Body of pancreas (tissue), 4 donors: ENCODE measurements at regions not wholly inside any gene's neighbourhood (a gene's known extent, or its start where the extent isn't known, plus 50 kb on each side); places are given as distances from the start of the nearest gene placed in this dataset.

ENCODE experiments used
- ATAC-seq: fragments of 150-250 bp; one replicate; pipeline ENCODE4 v1.9.1; 2016
- DNase-seq, 4 donors: peaks; one replicate each; pipeline ENCODE4 v3.0.0-alpha.2; 2019
- H3K27ac ChIP-seq, 4 donors: fragments of 200-600 bp; sonication (generic); 1 replicate in 3 of 4; 2 replicates in 1 of 4; pipeline versions ENCODE4 v1.5.1 to v1.6.1; 2016 to 2019; ENCODE audit warnings: mild to moderate bottlenecking in 1 of 4, mixed read lengths in 1 of 4, moderate library complexity in 1 of 4
- H3K27me3 ChIP-seq, 2 donors: fragments of 200-600 bp; sonication (generic); one replicate each; pipeline ENCODE4 v1.6.0; 2016; ENCODE audit warnings: mild to moderate bottlenecking in 1 of 2
- H3K36me3 ChIP-seq, 2 donors: fragments of 200-600 bp; sonication (generic); replicated peaks in 1 of 2; 2 replicates each; pipeline ENCODE4 v1.5.1; 2016; ENCODE audit warnings: low read depth in 2 of 2; ENCODE audit not compliant: insufficient read depth in 1 of 2
- H3K4me1 ChIP-seq: fragments of 200-600 bp; sonication (generic); one replicate; pipeline ENCODE4 v1.6.0; 2016
- H3K4me3 ChIP-seq, 2 donors: fragments of 200-600 bp; sonication (generic); 1 replicate in 1 of 2; 2 replicates in 1 of 2; pipeline ENCODE4 v1.5.1; 2016 to 2019
- H3K9me3 ChIP-seq, 3 donors: fragments of 200-600 bp; sonication (generic); 1 replicate in 2 of 3; 2 replicates in 1 of 3; pipeline ENCODE4 v1.5.1; 2016
- CTCF ChIP-seq, 7 experiments: fragments of 450-650 bp in 4 of 7; fragments of 200-600 bp in 3 of 7; sonication (generic) in 3 of 7; IDR thresholded peaks; one replicate each; pipeline ENCODE4 v1.5.1; 2016 to 2019; ENCODE audit warnings: antibody characterized with exemption in 7 of 7
- POLR2A ChIP-seq, 3 donors: fragments of 450-650 bp; IDR thresholded peaks; one replicate each; pipeline ENCODE4 v1.6.1; 2016; ENCODE audit warnings: antibody characterized with exemption in 3 of 3, mild to moderate bottlenecking in 2 of 3
- WGBS, 2 donors: methylation state at CpG; one replicate each; pipeline ENCODE4 v1.1.5; 2017; 5-methylcytosine and 5-hydroxymethylcytosine counted together
- intact Hi-C: fragments of 100-400 bp; cut with DNase I; formaldehyde crosslinking; loops from one replicate; pipeline ENCODE4 v1.15.1; 2023

DNA sequence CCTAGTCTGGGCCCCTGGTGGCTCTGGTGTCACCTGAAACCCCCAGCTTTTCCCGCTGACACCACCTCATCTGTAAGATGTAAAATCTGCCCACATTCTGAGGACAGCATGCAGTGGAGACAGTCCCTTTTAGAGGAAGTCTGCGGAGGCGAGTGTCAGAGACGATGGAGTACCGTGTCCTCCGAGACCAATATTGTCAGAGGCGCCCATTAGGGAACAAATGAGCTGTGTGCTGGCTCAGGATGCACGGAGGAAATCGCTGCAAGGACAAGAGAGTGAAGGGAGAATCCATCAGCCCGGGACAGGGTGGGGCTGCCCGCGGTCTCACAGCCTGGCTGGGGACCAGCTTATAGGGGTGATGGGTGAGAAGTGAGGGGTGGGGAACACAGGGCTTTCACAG, 214.8 kb downstream of the MATN1 start:
- H3K4me3 ChIP-seq: no peak overlapping the region
- 63 to 65% methylated on average over 12 of the region's 12 CpGs for WGBS, 2 donors
- intact Hi-C loops: no loop called here
- no peaks in the 10 kb centered on the region for H3K27me3 ChIP-seq
- ATAC-seq (no peak), DNase-seq (no peak)
- no peak for TF ChIP-seq CTCF (IDR thresholded peaks at IDR 0.05)
- TF ChIP-seq POLR2A (IDR thresholded peaks at IDR 0.05): no peak
- no peaks in the 10 kb centered on the region for H3K4me1 ChIP-seq
- no peaks in the 10 kb centered on the region for H3K9me3 ChIP-seq
- H3K36me3 ChIP-seq: no peaks in the 10 kb centered on the region
- H3K27ac ChIP-seq: no peak overlapping the region

GRCh38 chr1:30508175-30508448, 215.3 kb downstream of the MATN1 start:
- no peak for DNase-seq
- no peak for TF ChIP-seq CTCF (IDR thresholded peaks at IDR 0.05)
- TF ChIP-seq POLR2A (IDR thresholded peaks at IDR 0.05): no peak
- Histone ChIP-seq H3K27me3 (no peaks in the 10 kb centered on the region), H3K4me3 (no peak overlapping the region), H3K4me1 (no peaks in the 10 kb centered on the region), H3K36me3 (no peaks in the 10 kb centered on the region), H3K9me3 (no peaks in the 10 kb centered on the region), H3K27ac (no peak overlapping the region)
- ATAC-seq: no peak
- 70 to 80% methylated on average over 3 of the region's 3 CpGs for WGBS, 2 donors
- intact Hi-C loops: no loop called here

DNA sequence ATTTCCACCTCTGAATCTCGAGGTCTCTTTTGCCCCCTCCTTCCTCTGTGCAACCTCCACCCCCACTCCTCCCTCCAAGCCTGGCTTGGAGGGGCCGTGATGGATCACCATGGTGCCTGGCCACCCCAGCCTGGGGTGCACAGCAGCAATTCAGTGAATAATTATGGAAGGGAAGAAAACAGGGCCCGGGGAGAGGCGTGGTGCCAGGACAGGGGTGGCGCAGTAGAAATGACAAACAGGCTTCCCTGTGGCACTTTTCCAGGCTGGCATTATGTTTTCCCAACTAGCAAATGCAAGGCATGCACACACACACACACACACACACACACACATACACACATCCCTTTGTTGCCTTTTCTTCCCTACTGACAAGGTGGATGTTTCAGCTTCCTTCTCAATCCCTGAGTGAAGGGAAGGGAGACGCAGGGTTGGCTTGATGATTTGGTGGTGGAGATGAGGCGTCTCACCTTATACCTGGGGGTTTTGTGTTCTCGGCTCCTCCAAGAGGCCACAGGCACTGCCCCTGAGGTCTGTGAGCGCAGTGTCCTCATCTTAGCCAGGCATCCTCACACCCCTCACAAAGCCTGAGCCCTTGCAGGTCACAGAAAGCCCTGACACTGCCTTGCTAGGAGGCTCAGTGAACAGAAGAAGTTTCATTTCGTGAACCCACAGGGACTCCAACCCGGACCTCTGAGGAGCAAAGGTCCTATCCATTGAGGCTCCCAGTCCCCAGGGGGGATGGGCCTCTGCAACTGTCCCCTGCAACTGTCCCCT, 215.8 kb downstream of the MATN1 start:
- 52 to 71% methylated on average over 11 of the region's 11 CpGs for WGBS, 2 donors

DNA sequence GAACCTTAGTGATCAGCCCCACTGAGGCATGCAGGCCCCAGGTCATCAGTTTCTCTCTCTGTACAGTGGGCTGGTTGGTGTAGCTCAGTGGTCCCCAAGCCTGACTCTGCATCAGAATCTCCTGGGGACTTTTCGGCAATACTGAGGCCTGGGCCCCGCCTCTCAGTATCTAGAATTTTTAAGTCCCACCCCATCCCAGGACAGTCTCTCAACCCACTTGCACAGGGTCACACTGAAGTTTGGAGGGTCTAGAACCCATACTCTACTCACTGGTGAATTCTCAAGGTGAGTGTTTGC, 216.4 kb downstream of the MATN1 start:
- Histone ChIP-seq H3K4me3 (no peak overlapping the region), H3K9me3 (no peaks in the 10 kb centered on the region), H3K4me1 (no peaks in the 10 kb centered on the region), H3K36me3 (no peaks in the 10 kb centered on the region), H3K27ac (no peak overlapping the region), H3K27me3 (no peaks in the 10 kb centered on the region)
- TF ChIP-seq POLR2A (IDR thresholded peaks at IDR 0.05) (no peak), CTCF (IDR thresholded peaks at IDR 0.05) (no peak)
- WGBS, 2 donors: 85 to 88% methylated on average over 2 of the region's 2 CpGs
- intact Hi-C loops: no loop called here
- no peak for DNase-seq
- no peak for ATAC-seq

More for the DNA sequence above, 215.8 kb downstream of the MATN1 start:
- no peak overlapping the region for H3K27ac ChIP-seq
- no peak overlapping the region for H3K4me3 ChIP-seq
- no peak for ATAC-seq
- intact Hi-C loops: no loop called here
- no peaks in the 10 kb centered on the region for H3K27me3 ChIP-seq
- H3K9me3 ChIP-seq: no peaks in the 10 kb centered on the region
- H3K36me3 ChIP-seq: no peaks in the 10 kb centered on the region
- H3K4me1 ChIP-seq: no peaks in the 10 kb centered on the region
- TF ChIP-seq CTCF (IDR thresholded peaks at IDR 0.05): no peak
- TF ChIP-seq POLR2A (IDR thresholded peaks at IDR 0.05): no peak
- no peak for DNase-seq

DNA sequence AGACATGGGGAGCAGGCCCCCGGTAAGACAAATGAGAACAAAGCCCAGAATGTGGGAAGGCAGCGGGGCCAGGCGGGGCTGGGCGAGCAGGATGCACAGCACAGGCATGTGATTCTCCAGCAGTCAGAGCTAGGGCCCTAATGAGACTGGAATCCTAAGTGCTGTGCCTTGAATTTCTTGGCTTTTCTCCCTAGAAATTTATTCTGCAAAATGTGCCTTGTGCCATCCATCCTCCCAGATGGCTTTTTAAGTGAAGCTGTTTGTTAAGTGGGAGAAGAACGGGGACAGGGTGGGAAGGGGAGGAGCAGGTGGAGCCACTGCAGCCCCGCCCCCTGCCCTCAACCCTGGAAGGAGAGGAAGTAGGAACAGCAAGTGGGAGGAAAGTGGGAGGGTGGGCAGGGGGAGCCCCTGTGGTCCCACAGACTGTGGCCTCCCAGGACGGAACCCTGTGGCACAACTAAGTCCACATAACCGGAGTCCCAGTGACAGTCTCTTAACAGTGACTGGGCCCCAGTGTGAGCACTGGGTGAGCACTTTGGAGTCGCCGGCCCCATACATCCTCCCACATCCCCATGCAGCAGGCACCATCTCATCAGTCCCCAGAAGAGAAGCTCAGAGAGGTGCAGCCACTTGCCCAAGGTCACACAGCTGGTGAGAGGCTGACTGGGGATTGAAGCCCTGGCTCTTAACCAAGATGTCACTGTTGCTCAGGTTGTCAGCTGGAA, 216.9 kb downstream of the MATN1 start:
- intact Hi-C loops: no loop called here
- no peak for TF ChIP-seq CTCF (IDR thresholded peaks at IDR 0.05)
- TF ChIP-seq POLR2A (IDR thresholded peaks at IDR 0.05): no peak
- WGBS, 2 donors: 63 to 85% methylated on average over 8 to 10 of the region's 10 CpGs
- H3K4me3 ChIP-seq: no peak overlapping the region
- DNase-seq: no peak
- no peak for ATAC-seq
- no peaks in the 10 kb centered on the region for H3K36me3 ChIP-seq
- no peaks in the 10 kb centered on the region for H3K4me1 ChIP-seq
- H3K27me3 ChIP-seq: no peaks in the 10 kb centered on the region
- no peak overlapping the region for H3K27ac ChIP-seq
- H3K9me3 ChIP-seq: no peaks in the 10 kb centered on the region
